Skin of body (tissue), 1 donor: ENCODE measurements at regions not wholly inside any gene's neighbourhood (a gene's known extent, or its start where the extent isn't known, plus 50 kb on each side); places are given as distances from the start of the nearest gene placed in this dataset.
"Not testable (repeated sequence)": the region's sequence is repeated elsewhere in the genome, so short reads cannot be mapped to it uniquely, and the experiment has no call there.

ENCODE experiments used
- DNase-seq: peaks from one replicate; lab custom pipeline; 2025; lab: John Stamatoyannopoulos, UW

- no peak for DNase-seq
Measured at GRCh38 chr16:7278636-7279035, 54.0 kb upstream of the RBFOX1 start.

GRCh38 chr16:7272567-7273158 lies 60.0 kb upstream of the RBFOX1 start:
- DNase-seq = no peak

- no peak for DNase-seq
Measured at GRCh38 chr16:7271486-7271885, 61.2 kb upstream of the RBFOX1 start.

GRCh38 chr16:7270823-7271222 lies 61.8 kb upstream of the RBFOX1 start:
- DNase-seq = no peak

GRCh38 chr16:7270006-7270405 lies 62.6 kb upstream of the RBFOX1 start:
- DNase-seq = no peak

GRCh38 chr16:7268182-7268581 lies 64.5 kb upstream of the RBFOX1 start:
- no peak for DNase-seq

GRCh38 chr16:7257016-7257415 lies 75.6 kb upstream of the RBFOX1 start:
- DNase-seq = no peak

GRCh38 chr16:7246578-7246977 lies 86.1 kb upstream of the RBFOX1 start:
- DNase-seq = no peak

- no peak for DNase-seq
Measured at GRCh38 chr16:7239547-7239946, 93.1 kb upstream of the RBFOX1 start.

- DNase-seq = no peak
Measured at GRCh38 chr16:7236824-7237410, 95.7 kb upstream of the RBFOX1 start.

GRCh38 chr16:7233975-7234374 lies 98.7 kb upstream of the RBFOX1 start:
- DNase-seq = no peak

GRCh38 chr16:7231762-7232161 lies 100.9 kb upstream of the RBFOX1 start:
- no peak for DNase-seq

GRCh38 chr16:7229433-7230218 lies 103.0 kb upstream of the RBFOX1 start:
- not testable (repeated sequence) for DNase-seq

- DNase-seq = no peak
Measured at GRCh38 chr16:7227229-7227721, 105.4 kb upstream of the RBFOX1 start.

- DNase-seq = no peak
Measured at GRCh38 chr16:7221157-7221556, 111.5 kb upstream of the RBFOX1 start.

GRCh38 chr16:7218936-7219335 lies 113.7 kb upstream of the RBFOX1 start:
- no peak for DNase-seq

- DNase-seq = no peak
Measured at GRCh38 chr16:7217797-7218196, 114.8 kb upstream of the RBFOX1 start.

GRCh38 chr16:7216719-7217118 lies 115.9 kb upstream of the RBFOX1 start:
- no peak for DNase-seq

GRCh38 chr16:7211781-7212180 lies 120.9 kb upstream of the RBFOX1 start:
- DNase-seq = no peak

GRCh38 chr16:7209598-7209997 lies 123.0 kb upstream of the RBFOX1 start:
- no peak for DNase-seq

- DNase-seq = no peak
Measured at GRCh38 chr16:7206469-7206868, 126.2 kb upstream of the RBFOX1 start.

- DNase-seq = no peak
Measured at GRCh38 chr16:7200320-7200719, 132.3 kb upstream of the RBFOX1 start.

GRCh38 chr16:7185689-7186088 lies 147.0 kb upstream of the RBFOX1 start:
- no peak for DNase-seq
